HUES6 (cell line): ENCODE measurements at regions not wholly inside any gene's neighbourhood (a gene's known extent, or its start where the extent isn't known, plus 50 kb on each side); places are given as distances from the start of the nearest gene placed in this dataset.

Source experiments
- H3K27ac ChIP-seq: 2 replicates; pipeline ENCODE4 v1.7.0; 2013; ENCODE audit warnings: low read depth, mild to moderate bottlenecking, low read length, inconsistent platforms
- H3K27me3 ChIP-seq: 2 replicates; pipeline ENCODE4 v1.6.1; 2013; ENCODE audit warnings: low read length; ENCODE audit not compliant: control insufficient read depth, insufficient read depth
- H3K36me3 ChIP-seq: 2 replicates; pipeline ENCODE4 v1.6.1; 2013; ENCODE audit warnings: low read length; ENCODE audit not compliant: control insufficient read depth, insufficient read depth
- H3K4me1 ChIP-seq: 2 replicates; pipeline ENCODE4 v1.6.1; 2013; ENCODE audit warnings: low read length; ENCODE audit not compliant: control insufficient read depth, insufficient read depth
- H3K4me3 ChIP-seq: 2 replicates; pipeline ENCODE4 v1.5.1; 2013; ENCODE audit warnings: low read depth, low read length
- H3K9ac ChIP-seq: one replicate; pipeline ENCODE4 v1.6.1; 2013; ENCODE audit warnings: mild to moderate bottlenecking, low read length
- H3K9me3 ChIP-seq: 2 replicates; pipeline ENCODE4 v1.6.1; 2013; ENCODE audit warnings: low read depth, low read length; ENCODE audit not compliant: control insufficient read depth, insufficient read depth

DNA sequence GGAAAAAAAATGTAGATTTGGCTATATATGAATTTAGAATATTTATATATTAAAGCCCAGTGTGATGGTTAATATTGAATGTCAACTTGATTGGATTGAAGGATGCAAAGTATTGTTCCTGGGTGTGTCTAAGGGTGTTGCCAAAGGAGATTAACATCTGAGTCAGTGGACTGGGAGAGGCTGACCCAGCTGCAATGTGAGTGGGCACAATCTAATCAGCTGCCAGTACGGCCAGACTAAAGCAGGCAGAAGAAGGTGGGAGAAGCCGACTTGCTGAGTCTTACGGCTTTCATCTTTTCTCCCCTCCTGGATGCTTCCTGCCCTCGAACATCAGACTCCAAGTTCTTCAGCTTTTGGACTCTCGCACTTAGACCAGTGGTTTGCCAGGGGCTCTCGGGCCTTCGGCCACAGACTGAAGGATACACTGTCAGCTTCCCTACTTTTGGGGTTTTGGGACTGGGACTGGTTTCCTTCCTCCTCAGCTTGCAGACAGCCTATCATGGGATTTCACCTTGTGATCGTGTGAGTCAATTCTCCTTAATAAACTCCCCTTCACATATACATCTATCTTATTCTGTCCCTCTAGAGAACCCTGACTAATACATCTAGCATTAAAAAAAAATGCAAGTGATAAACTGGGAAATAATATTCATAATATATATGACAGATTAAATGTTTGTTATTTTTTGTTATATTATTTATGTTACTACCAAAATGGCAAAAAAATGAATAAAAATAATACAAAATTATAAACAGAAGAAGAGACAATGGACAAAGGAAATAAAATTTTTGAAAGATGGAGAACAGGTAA, 122.4 kb downstream of the DLEU7 start:
- Histone ChIP-seq H3K36me3 (no peaks in the 10 kb centered on the region), H3K9ac (no peak overlapping the region), H3K27ac (no peak overlapping the region), H3K9me3 (no peaks in the 10 kb centered on the region), H3K4me3 (no peak overlapping the region), H3K4me1 (no peaks in the 10 kb centered on the region), H3K27me3 (no peaks in the 10 kb centered on the region)

DNA sequence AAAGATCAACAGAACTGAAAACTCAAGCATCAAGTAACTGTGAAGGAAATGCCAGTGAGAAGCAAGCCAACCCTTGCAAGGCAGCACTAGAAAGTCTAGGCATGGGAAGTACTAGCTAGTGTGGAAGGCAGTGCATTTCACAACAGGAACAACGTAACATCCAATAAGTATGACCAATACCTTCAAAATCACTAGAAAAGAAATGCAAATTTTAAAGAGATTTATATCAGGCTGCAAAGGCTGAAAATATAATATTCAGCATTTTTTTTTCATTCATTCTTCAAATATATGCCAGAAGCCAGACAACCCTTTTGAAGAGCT, 121.9 kb downstream of the DLEU7 start:
- H3K27ac ChIP-seq = no peak overlapping the region
- no peaks in the 10 kb centered on the region for H3K36me3 ChIP-seq
- H3K9me3 ChIP-seq = no peaks in the 10 kb centered on the region
- H3K4me3 ChIP-seq = no peak overlapping the region
- no peaks in the 10 kb centered on the region for H3K27me3 ChIP-seq
- H3K4me1 ChIP-seq = no peaks in the 10 kb centered on the region
- no peak overlapping the region for H3K9ac ChIP-seq

DNA sequence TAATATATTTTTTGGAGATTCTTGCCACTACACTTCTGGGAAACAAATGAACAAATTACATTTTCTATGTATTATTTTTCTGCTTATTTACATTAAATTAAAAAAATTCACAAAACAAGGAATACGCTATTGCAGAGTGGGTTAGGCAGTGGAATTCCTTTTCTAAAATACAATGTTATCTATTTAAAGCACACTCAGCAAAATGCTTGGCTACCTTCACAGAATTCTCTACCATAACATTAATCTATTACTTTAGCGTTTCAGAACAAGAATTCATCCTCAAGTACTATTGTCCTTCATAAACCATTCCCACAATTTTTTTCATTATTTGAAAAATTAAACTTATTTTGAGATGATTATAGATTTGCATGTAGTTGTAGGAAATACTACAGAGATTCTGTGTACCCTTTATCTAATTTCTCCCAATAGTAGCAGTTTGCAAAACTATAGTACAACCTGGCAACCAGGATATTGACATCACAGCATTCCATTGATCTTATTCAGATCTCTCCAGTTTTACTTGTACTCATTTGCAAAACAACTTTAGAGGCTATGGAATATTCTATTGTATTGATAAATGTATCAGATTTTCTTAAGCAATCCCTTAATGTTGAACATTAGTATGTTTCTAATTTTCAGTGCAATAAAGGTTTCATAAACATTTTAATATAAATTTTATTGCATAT, 120.9 kb downstream of the DLEU7 start:
- H3K36me3 ChIP-seq = no peaks in the 10 kb centered on the region
- no peak overlapping the region for H3K9ac ChIP-seq
- H3K27me3 ChIP-seq = no peaks in the 10 kb centered on the region
- no peak overlapping the region for H3K27ac ChIP-seq
- H3K4me1 ChIP-seq = no peaks in the 10 kb centered on the region
- H3K4me3 ChIP-seq = no peak overlapping the region
- H3K9me3 ChIP-seq = no peaks in the 10 kb centered on the region

DNA sequence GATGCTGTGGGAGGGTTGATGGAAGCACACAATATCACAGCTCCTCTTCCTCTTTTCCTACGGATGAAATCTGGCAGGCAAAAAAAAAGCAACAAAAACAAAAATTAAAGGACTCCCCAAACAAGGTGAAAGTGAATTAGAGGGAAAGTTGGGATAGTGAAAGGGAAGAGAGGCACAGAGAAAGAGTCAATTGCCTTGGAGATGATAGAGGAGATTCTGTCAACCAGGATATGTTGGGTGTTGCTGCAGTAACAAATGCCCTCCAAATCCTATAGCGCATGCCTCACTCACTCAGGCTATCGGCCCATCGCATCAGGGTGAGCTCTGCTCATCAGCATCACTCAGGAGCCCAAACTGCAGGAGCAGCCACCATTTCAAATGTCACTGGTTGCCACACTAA, 119.1 kb downstream of the DLEU7 start:
- no peaks in the 10 kb centered on the region for H3K27me3 ChIP-seq
- H3K9me3 ChIP-seq = peaks cover 6% of the 10 kb centered on the region; the same call in 1 of the 2 replicates
- no peaks in the 10 kb centered on the region for H3K36me3 ChIP-seq
- no peak overlapping the region for H3K27ac ChIP-seq
- H3K4me3 ChIP-seq = no peak overlapping the region
- H3K4me1 ChIP-seq = no peaks in the 10 kb centered on the region
- H3K9ac ChIP-seq = no peak overlapping the region

DNA sequence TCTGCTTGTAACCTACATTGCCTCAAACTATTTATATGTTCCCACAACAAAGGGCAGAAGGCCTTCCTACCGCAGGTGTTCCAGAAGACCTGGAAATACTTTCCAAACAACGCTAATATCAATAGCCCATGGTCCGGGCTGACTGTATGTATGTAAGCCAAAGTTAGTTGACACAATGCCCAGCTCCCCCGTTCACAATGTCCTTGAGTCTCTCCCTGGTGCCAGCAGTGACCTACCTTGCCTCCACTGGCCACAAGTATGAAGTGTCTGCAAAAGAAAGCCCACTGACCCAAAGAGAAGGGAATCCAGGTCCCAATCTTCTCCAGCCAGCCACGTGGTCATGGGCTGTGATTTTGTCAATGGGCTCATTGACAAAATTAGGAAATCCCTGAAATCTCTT, 118.6 kb downstream of the DLEU7 start:
- Histone ChIP-seq H3K36me3 (no peaks in the 10 kb centered on the region), H3K4me3 (no peak overlapping the region), H3K27ac (no peak overlapping the region), H3K27me3 (no peaks in the 10 kb centered on the region), H3K9ac (no peak overlapping the region), H3K4me1 (no peaks in the 10 kb centered on the region), H3K9me3 (peaks cover 10% of the 10 kb centered on the region)

DNA sequence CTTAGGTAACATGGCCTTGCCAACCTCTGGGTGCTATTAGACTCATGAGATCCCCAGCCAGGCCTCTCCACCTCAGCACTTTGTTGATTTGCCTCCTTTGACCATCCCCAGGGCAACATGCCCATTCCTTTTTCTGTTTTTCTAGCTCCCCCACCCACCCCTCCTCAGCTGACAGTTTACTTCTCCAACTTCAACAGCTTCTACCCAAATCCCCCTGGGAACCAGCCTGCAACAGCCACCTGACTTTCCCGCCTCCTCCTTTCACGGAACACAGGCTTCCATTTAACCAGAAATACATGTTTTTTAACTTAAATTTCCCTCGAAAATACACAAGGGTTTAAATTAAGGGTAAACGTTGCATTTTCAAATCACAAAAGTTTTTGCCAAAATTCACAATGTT, 117.3 kb downstream of the DLEU7 start:
- Histone ChIP-seq H3K4me1 (no peaks in the 10 kb centered on the region), H3K27me3 (no peaks in the 10 kb centered on the region), H3K4me3 (no peak overlapping the region), H3K9me3 (peaks cover 20% of the 10 kb centered on the region), H3K9ac (no peak overlapping the region), H3K27ac (no peak overlapping the region), H3K36me3 (no peaks in the 10 kb centered on the region)

DNA sequence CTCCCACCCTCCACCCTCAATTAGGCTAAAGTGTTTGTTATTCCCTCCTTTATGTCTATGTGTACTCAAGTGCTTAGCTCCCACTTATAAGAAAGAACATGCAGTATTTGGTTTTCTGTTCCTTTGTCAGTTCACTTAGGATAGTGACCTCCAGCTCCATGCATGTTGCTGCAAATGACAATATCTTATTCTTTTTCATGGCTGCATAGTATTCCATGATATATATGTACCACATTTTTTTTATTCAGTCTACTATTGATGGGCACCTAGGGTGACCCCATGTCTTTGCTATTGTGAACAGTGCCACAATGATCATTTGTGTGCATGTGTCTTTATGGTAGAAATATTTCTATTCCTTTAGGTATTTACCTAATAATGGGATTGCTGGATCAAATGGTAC, 114.3 kb downstream of the DLEU7 start:
- Histone ChIP-seq H3K9ac (no peak overlapping the region), H3K27me3 (no peaks in the 10 kb centered on the region), H3K4me3 (no peak overlapping the region), H3K36me3 (no peaks in the 10 kb centered on the region), H3K4me1 (no peaks in the 10 kb centered on the region), H3K9me3 (peaks cover 24% of the 10 kb centered on the region), H3K27ac (no peak overlapping the region)

DNA sequence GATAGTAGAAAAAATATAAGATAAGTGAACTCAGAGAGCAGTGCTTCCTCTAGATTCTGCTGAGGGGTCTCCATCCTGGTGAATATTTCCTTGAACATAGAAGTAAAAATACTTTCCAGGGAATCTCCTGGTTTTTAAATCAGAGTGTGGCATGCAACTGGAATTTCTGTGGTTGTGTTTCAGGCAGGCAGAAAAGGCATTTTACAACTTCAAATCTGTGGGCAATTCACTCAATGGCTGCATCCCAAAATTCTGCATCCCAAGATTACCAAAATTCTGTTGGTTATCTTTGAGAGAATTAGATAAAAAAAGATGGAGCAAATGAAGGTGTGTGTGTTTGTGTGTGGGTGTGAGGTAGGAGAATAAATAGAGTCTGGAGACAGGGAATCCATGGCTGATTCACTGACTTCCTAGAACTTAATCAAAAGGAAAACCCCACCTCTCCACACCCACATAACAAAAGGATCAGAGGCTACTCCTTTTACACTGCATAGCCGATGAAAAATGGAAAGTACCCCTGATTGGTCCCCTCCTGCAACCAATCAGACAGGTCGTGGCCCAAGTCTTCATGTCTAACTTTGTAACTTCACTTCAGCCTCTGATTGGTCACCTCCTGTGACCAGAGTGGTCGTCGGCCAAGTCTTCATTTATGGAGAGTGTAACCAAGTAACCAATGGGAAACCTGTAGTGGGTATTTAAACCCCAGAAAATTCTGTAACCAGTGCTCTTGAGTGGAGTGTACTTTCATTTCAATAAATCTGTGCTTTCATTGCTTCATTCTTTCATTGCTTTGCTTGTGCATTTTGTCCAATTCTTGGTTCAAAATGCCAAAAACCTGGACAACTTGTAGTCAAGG, 112.8 kb downstream of the DLEU7 start:
- peaks cover 24% of the 10 kb centered on the region for H3K9me3 ChIP-seq
- no peaks in the 10 kb centered on the region for H3K36me3 ChIP-seq
- no peaks in the 10 kb centered on the region; the same call in 1 of the 2 replicates for H3K4me1 ChIP-seq
- H3K27me3 ChIP-seq = no peaks in the 10 kb centered on the region
- H3K9ac ChIP-seq = no peak overlapping the region
- H3K4me3 ChIP-seq = no peak overlapping the region
- no peak overlapping the region for H3K27ac ChIP-seq

DNA sequence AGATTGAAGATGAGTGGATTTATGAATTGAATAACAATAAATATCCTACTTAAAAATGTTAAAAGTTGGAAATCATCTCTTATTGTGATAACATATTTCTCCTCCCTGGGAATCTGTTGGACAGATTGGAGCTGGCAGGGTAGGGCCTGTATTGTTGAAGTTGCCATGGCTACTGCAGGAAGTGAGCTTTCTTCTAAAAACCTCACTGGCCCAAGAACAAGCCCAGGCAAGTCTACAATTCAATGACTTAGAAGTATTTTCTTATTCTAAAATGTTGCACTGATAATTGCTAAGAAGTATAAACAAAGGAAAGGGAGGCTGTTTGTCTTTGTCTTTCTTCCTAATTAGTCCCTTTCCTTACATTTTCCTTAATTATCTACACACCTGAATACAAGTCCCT, 112.1 kb downstream of the DLEU7 start:
- Histone ChIP-seq H3K9ac (no peak overlapping the region), H3K4me3 (no peak overlapping the region), H3K9me3 (peaks cover 24% of the 10 kb centered on the region), H3K27ac (no peak overlapping the region), H3K4me1 (no peaks in the 10 kb centered on the region; the same call in 1 of the 2 replicates), H3K36me3 (no peaks in the 10 kb centered on the region), H3K27me3 (no peaks in the 10 kb centered on the region)

DNA sequence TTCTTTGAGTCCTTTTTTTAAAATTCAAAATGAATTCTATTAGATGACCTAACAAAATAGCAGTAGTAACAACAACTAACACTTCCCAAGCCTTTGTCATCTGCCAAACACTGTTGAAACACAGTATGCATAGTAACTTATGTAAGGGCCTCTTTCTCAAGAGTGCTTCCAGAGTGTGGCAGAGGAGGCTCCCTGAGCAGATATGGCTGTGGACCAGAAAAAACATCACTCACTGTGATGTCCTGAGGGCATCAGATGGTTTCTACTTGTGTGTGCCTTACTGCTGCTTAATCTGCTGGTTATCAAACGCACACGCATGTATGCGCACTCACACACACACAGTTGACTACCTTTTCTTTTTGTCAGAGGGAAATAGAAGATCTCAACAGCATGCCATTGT, 110.8 kb downstream of the DLEU7 start:
- Histone ChIP-seq H3K9ac (no peak overlapping the region), H3K27me3 (no peaks in the 10 kb centered on the region), H3K4me3 (no peak overlapping the region), H3K36me3 (no peaks in the 10 kb centered on the region), H3K4me1 (no peaks in the 10 kb centered on the region; the same call in 1 of the 2 replicates), H3K27ac (no peak overlapping the region), H3K9me3 (peaks cover 24% of the 10 kb centered on the region)

DNA sequence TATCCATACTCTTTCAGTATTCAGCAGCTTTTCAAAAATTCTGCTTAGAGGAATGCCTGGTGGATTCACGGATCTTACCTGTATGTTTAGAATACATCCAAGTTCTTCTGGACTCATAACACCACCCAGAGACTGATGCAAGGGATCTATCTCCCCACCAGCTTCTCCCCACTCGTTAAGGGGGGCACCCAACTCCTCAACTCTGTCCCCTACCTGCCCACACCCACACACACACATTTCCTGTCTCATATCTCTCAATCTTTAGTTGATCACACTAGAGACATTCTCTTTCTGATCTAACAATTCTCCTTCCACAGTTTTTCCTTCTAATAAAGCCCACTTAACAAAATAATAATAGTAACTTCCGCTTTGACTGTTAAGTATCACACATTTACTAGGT, 110.1 kb downstream of the DLEU7 start:
- peaks cover 24% of the 10 kb centered on the region for H3K9me3 ChIP-seq
- H3K27me3 ChIP-seq = no peaks in the 10 kb centered on the region
- no peaks in the 10 kb centered on the region; the same call in 1 of the 2 replicates for H3K4me1 ChIP-seq
- H3K9ac ChIP-seq = no peak overlapping the region
- H3K27ac ChIP-seq = no peak overlapping the region
- no peaks in the 10 kb centered on the region for H3K36me3 ChIP-seq
- no peak overlapping the region for H3K4me3 ChIP-seq
